Stimulated activated naive CD8-positive, alpha-beta T cell treated with anti-CD3 and anti-CD28 coated beads, Interleukin-15, Interleukin-2, amounts not matched to agents 100 ng/mL and 50 ng/mL, for 24 hours (primary cell): ENCODE measurements at regions not wholly inside any gene's neighbourhood (a gene's known extent, or its start where the extent isn't known, plus 50 kb on each side); places are given as distances from the start of the nearest gene placed in this dataset.

Experiments used
- H3K27ac Mint-ChIP-seq: one replicate; pipeline ENCODE4 v1.8.0; 2021; ENCODE audit warnings: mild to moderate bottlenecking, mixed read lengths
- H3K27me3 Mint-ChIP-seq: one replicate; pipeline ENCODE4 v1.8.0; 2021; ENCODE audit warnings: mixed read lengths
- H3K36me3 Mint-ChIP-seq: one replicate; pipeline ENCODE4 v1.8.0; 2021; ENCODE audit warnings: low read depth, mixed read lengths
- H3K4me1 Mint-ChIP-seq: one replicate; pipeline ENCODE4 v1.8.0; 2021; ENCODE audit warnings: low read depth, mixed read lengths
- H3K4me3 Mint-ChIP-seq: one replicate; pipeline ENCODE4 v1.8.0; 2021; ENCODE audit warnings: mild to moderate bottlenecking, mixed read lengths
- H3K9me3 Mint-ChIP-seq: one replicate; pipeline ENCODE4 v1.8.0; 2021; ENCODE audit warnings: mixed read lengths

GRCh38 chr17:71472809-71473789 lies 647.7 kb upstream of the SOX9 start:
- no peaks in the 10 kb centered on the region for H3K36me3 Mint-ChIP-seq
- H3K9me3 Mint-ChIP-seq, result peaks cover 7% of the 10 kb centered on the region
- peaks cover 3% of the 10 kb centered on the region for H3K27me3 Mint-ChIP-seq
- no peak overlapping the region for H3K4me3 Mint-ChIP-seq
- H3K4me1 Mint-ChIP-seq, result no peaks in the 10 kb centered on the region
- no peak overlapping the region for H3K27ac Mint-ChIP-seq

- H3K4me1 Mint-ChIP-seq, result no peaks in the 10 kb centered on the region
- H3K27ac Mint-ChIP-seq, result no peak overlapping the region
- H3K9me3 Mint-ChIP-seq, result peaks cover 7% of the 10 kb centered on the region
- no peak overlapping the region for H3K4me3 Mint-ChIP-seq
- no peaks in the 10 kb centered on the region for H3K36me3 Mint-ChIP-seq
- H3K27me3 Mint-ChIP-seq, result peaks cover 3% of the 10 kb centered on the region
These were observed 643.5 kb upstream of the SOX9 start for GRCh38 chr17:71477356-71477755.

- Mint-ChIP-seq H3K36me3 (no peaks in the 10 kb centered on the region), H3K4me3 (no peak overlapping the region), H3K9me3 (peaks cover 7% of the 10 kb centered on the region), H3K27ac (no peak overlapping the region), H3K27me3 (no peaks in the 10 kb centered on the region), H3K4me1 (no peaks in the 10 kb centered on the region)
These were observed 640.7 kb upstream of the SOX9 start for GRCh38 chr17:71480099-71480498.

- no peak overlapping the region for H3K4me3 Mint-ChIP-seq
- H3K36me3 Mint-ChIP-seq, result no peaks in the 10 kb centered on the region
- H3K27me3 Mint-ChIP-seq, result no peaks in the 10 kb centered on the region
- no peak overlapping the region for H3K27ac Mint-ChIP-seq
- H3K4me1 Mint-ChIP-seq, result no peaks in the 10 kb centered on the region
- H3K9me3 Mint-ChIP-seq, result no peaks in the 10 kb centered on the region
These were observed 638.2 kb upstream of the SOX9 start for GRCh38 chr17:71482625-71483024.

- Mint-ChIP-seq H3K36me3 (no peaks in the 10 kb centered on the region), H3K27ac (no peak overlapping the region), H3K27me3 (no peaks in the 10 kb centered on the region), H3K4me1 (no peaks in the 10 kb centered on the region), H3K4me3 (no peak overlapping the region), H3K9me3 (no peaks in the 10 kb centered on the region)
These were observed 636.3 kb upstream of the SOX9 start for GRCh38 chr17:71484546-71484945.

- Mint-ChIP-seq H3K4me1 (no peaks in the 10 kb centered on the region), H3K27me3 (no peaks in the 10 kb centered on the region), H3K36me3 (no peaks in the 10 kb centered on the region), H3K9me3 (no peaks in the 10 kb centered on the region), H3K27ac (no peak overlapping the region), H3K4me3 (no peak overlapping the region)
These were observed 635.4 kb upstream of the SOX9 start for GRCh38 chr17:71485426-71485825.

GRCh38 chr17:71486261-71486660 lies 634.6 kb upstream of the SOX9 start:
- Mint-ChIP-seq H3K9me3 (no peaks in the 10 kb centered on the region), H3K4me3 (no peak overlapping the region), H3K4me1 (no peaks in the 10 kb centered on the region), H3K27me3 (no peaks in the 10 kb centered on the region), H3K27ac (no peak overlapping the region), H3K36me3 (no peaks in the 10 kb centered on the region)

- no peaks in the 10 kb centered on the region for H3K36me3 Mint-ChIP-seq
- peaks cover 5% of the 10 kb centered on the region for H3K9me3 Mint-ChIP-seq
- no peaks in the 10 kb centered on the region for H3K4me1 Mint-ChIP-seq
- no peaks in the 10 kb centered on the region for H3K27me3 Mint-ChIP-seq
- no peak overlapping the region for H3K27ac Mint-ChIP-seq
- no peak overlapping the region for H3K4me3 Mint-ChIP-seq
These were observed 632.0 kb upstream of the SOX9 start for GRCh38 chr17:71488851-71489250.

- no peaks in the 10 kb centered on the region for H3K4me1 Mint-ChIP-seq
- no peaks in the 10 kb centered on the region for H3K36me3 Mint-ChIP-seq
- no peaks in the 10 kb centered on the region for H3K27me3 Mint-ChIP-seq
- H3K27ac Mint-ChIP-seq, result no peak overlapping the region
- peaks cover 5% of the 10 kb centered on the region for H3K9me3 Mint-ChIP-seq
- H3K4me3 Mint-ChIP-seq, result no peak overlapping the region
These were observed 626.6 kb upstream of the SOX9 start for GRCh38 chr17:71494062-71494855.

- Mint-ChIP-seq H3K4me1 (no peaks in the 10 kb centered on the region), H3K27ac (no peak overlapping the region), H3K27me3 (no peaks in the 10 kb centered on the region), H3K36me3 (no peaks in the 10 kb centered on the region), H3K4me3 (no peak overlapping the region), H3K9me3 (peaks cover 5% of the 10 kb centered on the region)
These were observed 625.4 kb upstream of the SOX9 start for GRCh38 chr17:71495420-71495819.

GRCh38 chr17:71496552-71496951 lies 624.3 kb upstream of the SOX9 start:
- Mint-ChIP-seq H3K4me3 (no peak overlapping the region), H3K27me3 (no peaks in the 10 kb centered on the region), H3K9me3 (peaks cover 5% of the 10 kb centered on the region), H3K27ac (no peak overlapping the region), H3K36me3 (no peaks in the 10 kb centered on the region), H3K4me1 (no peaks in the 10 kb centered on the region)

GRCh38 chr17:71500761-71501555 lies 619.9 kb upstream of the SOX9 start:
- Mint-ChIP-seq H3K4me3 (no peak overlapping the region), H3K4me1 (no peaks in the 10 kb centered on the region), H3K27me3 (no peaks in the 10 kb centered on the region), H3K36me3 (no peaks in the 10 kb centered on the region), H3K9me3 (no peaks in the 10 kb centered on the region), H3K27ac (no peak overlapping the region)

GRCh38 chr17:71501711-71502110 lies 619.1 kb upstream of the SOX9 start:
- no peaks in the 10 kb centered on the region for H3K36me3 Mint-ChIP-seq
- no peak overlapping the region for H3K27ac Mint-ChIP-seq
- no peak overlapping the region for H3K4me3 Mint-ChIP-seq
- no peaks in the 10 kb centered on the region for H3K4me1 Mint-ChIP-seq
- no peaks in the 10 kb centered on the region for H3K27me3 Mint-ChIP-seq
- H3K9me3 Mint-ChIP-seq, result no peaks in the 10 kb centered on the region

- Mint-ChIP-seq H3K27me3 (no peaks in the 10 kb centered on the region), H3K4me1 (no peaks in the 10 kb centered on the region), H3K4me3 (no peak overlapping the region), H3K27ac (no peak overlapping the region), H3K9me3 (no peaks in the 10 kb centered on the region), H3K36me3 (no peaks in the 10 kb centered on the region)
These were observed 618.4 kb upstream of the SOX9 start for GRCh38 chr17:71502443-71502842.
